SK-N-DZ (cell line): ENCODE measurements at regions not wholly inside any gene's neighbourhood (a gene's known extent, or its start where the extent isn't known, plus 50 kb on each side); places are given as distances from the start of the nearest gene placed in this dataset.
A peak's percentile ranks its signal among the peaks of the same experiment; 100 is the strongest.
"Not testable (repeated sequence)": the region's sequence is repeated elsewhere in the genome, so short reads cannot be mapped to it uniquely, and the experiment has no call there.

ENCODE experiments used
- DNase-seq: peaks from one replicate; pipeline ENCODE4 v3.0.0-alpha.2; 2015; ENCODE audit warnings: low spot score

- DNase-seq, result no peak
Observed at GRCh38 chr4:24209131-24209530, 319.3 kb upstream of the PPARGC1A start.

DNA sequence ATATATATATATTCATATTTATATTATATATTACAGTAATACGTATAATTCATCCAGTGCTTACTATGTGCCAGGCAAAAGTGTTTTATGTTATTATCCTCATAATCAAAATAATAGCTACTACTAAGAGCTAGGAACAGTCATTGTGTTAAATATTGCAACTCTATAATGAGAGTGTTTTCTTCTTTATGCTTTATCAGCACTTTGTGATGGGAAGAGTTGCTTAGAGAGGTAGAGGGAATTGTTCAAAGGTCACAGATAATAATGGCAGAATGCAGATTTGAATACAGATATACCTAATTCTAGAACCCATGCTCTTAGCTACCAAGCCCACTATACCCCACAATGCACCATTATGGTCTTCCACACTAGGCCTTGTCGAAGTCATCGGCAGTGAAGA is 318.8 kb upstream of the PPARGC1A start:
- no peak for DNase-seq

- not testable (repeated sequence) for DNase-seq
Observed at GRCh38 chr4:24204708-24205107, 314.9 kb upstream of the PPARGC1A start.

DNA sequence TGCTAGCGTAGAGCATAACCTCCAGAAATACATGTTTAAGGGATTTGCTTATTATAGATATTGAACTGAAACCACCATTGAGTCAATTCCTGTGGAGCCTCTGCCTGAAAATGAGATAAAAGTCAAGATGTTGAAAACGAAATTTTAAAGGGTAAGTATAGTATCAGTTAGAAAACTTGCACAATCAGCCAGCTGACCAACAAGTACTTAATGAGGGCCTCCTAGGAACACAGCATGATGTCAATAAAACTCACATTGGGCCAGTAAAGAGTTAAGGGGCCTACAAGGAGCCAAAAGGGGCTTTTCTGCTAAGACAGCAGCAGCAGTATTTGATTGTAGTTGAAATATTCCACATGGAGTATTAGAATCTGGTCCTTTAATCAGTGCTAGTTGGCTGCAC is 314.1 kb upstream of the PPARGC1A start:
- DNase-seq, result no peak

GRCh38 chr4:24202579-24202978 is 312.7 kb upstream of the PPARGC1A start:
- DNase-seq, result no peak

GRCh38 chr4:24197955-24198354 is 308.1 kb upstream of the PPARGC1A start:
- no peak for DNase-seq

DNA sequence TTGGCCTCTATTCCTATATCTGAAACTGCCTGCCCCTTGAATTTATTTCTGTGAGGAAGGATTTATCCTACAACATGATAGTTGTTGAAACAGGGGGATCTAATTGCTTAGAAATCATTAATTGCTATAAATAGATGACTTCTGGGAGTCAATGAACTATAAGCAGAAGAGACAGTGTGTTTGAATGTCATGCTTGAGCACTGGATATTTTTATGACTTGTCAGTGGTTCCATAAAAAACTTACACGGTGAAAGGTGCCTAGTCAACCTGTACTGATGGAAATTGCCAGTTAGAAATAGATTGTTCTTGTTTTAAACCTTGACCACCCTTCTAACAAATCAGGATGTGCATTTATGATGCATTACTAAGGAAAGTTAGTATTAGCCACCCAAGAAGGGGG is 306.9 kb upstream of the PPARGC1A start:
- DNase-seq, result no peak

DNA sequence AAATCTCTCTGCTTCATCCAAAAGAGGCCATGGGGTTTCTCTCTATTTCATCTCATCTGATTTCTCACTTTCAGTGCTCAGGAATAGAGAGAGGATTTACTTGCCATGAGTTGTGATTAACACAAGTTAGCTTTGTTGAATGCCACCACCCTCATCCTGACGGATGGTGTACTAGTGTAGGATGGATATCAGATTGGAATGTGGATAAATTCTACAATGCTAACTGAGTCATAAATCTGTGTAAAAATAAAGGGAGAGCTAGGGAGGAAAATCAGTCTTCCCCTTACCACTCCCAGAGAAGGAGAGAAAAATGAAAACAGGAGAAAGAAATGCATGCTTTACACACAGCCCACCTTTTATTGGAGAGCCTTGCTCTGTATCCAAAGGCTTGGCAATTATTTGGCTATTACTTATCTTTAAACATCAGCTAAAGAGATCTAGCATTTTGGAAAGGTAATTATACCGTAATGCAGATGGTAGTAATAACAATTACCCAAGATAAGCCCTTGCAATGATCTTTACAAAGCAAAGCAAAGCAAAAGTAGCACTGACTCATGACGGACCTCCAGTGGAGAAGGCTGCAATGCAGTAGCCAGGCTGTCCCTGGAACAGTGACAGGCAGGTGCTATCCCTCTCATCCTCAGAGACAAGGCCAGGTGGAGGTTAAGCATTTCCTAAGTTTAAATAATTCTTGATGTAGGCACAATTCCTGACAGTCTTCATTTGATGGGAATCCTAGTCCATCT is 306.3 kb upstream of the PPARGC1A start:
- DNase-seq, result peak; percentile 6

GRCh38 chr4:24192018-24192641 is 302.3 kb upstream of the PPARGC1A start:
- DNase-seq, result no peak

DNA sequence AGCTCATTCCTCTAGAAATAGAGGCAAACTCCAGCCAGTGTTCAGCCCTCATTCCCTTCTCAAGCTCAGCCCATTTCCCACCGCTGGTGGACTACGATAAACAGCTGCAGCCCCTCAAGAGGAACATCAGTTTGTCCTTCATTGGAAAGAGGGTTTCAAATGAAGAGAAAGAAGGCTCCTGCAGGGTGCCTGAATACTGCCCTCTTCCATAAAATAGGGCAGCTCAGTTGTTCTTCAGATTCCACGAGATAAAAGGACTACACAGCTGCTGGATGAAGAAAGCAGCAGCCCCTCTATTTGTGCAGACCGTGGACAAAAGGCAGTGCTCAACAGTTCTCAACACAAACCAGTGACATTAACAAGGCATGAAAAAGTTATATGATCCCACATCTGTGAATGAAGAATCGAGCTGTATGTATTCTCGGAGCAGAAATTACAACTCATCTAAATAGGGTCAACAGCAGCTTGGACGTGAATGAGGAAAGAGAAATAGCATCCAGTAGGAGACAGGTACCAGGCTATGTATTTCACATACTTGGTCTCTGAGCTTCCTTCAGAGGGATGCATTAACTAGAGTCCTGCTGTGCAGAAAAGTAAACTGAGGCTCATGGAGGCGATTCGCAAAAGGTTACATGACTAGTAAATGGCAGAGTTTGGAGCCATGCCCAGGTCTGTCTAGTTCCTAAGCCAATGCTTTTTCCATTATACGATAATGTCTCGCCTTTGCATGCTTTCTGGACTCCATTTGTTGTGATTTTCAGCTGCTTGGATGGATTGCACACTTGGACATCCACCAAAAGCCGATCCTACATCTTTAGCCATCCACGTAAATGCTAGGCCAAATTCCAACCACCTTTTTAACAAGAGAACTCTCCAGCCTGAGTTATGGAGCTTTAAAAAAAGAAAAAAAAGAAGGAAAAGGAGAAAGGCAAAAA is 301.2 kb upstream of the PPARGC1A start:
- no peak for DNase-seq

DNA sequence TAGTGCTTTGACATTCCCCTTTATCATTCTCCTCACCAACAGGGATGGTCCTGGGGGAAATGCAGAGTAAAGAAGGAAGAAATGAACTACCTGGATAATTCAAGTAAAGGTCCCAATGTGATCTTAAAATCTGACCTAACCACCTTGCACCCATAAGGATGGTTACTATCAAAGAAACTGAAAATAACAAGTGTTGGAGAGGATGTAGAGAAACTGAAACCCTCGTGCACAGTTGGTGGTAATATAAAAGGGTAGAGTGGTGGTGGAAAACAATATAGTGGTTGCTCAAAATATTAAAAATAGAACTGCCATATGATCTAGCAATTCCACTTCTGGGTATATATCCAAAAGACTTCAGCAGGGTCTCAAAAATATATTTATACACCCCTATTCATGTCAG is 298.6 kb upstream of the PPARGC1A start:
- no peak for DNase-seq

DNA sequence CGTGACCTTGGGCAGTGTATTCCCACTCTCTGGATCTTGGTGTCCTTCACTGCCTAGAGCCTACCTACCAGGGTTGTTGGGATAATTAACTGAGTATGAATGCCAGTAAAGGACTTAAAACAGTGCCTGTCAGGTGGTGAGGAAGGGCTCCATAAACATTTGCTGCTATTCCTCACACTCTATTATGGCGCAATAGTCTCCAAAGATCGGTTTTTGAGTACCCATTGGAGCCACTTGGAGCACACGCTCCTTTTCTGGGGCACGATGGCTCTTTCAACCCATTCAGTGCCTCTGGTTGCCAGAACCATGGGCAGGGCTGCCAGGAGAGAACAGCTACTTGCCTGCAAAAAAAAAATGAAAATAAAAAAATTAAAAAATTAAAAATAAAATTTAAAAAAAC is 296.6 kb upstream of the PPARGC1A start:
- DNase-seq, result no peak

DNA sequence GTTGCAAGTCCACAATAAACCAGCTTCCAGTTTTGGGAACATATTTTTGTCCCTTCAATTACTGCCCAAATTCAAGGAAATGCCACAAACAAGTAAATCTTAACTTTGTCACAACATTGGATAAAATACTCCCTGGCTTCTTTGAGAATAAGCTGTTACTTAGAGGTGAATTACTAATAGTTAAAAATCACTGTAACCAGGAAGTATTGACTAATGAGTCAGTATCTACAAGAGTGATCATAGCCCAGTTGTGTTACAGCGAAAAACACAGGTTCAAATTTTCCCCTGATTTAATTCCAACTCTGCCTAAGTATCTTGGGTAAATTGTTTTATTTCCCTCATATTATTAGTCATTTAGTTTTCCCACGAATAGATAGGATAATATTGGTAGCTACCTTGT is 291.2 kb upstream of the PPARGC1A start:
- no peak for DNase-seq

DNA sequence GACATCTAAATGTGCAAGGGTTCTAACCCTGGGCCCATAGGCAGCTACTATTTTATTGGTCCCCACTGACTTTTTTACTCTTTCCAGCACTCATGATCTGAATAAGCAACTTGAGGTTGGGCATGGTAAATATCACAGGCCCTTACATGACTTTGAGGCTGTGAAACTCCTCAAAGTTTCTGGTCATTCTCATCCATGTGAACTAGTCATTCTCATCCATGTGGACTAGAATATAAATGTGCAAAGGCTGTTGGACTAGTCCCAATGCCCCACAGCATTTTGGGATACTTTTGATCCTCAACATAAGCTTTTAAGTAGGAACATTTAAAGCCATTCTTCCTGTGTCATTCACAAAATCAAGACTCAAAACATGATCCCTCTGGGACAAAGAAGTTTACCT is 290.7 kb upstream of the PPARGC1A start:
- no peak for DNase-seq

GRCh38 chr4:24179201-24179840 is 289.5 kb upstream of the PPARGC1A start:
- no peak for DNase-seq

GRCh38 chr4:24177443-24177842 is 287.6 kb upstream of the PPARGC1A start:
- DNase-seq, result not testable (repeated sequence)

DNA sequence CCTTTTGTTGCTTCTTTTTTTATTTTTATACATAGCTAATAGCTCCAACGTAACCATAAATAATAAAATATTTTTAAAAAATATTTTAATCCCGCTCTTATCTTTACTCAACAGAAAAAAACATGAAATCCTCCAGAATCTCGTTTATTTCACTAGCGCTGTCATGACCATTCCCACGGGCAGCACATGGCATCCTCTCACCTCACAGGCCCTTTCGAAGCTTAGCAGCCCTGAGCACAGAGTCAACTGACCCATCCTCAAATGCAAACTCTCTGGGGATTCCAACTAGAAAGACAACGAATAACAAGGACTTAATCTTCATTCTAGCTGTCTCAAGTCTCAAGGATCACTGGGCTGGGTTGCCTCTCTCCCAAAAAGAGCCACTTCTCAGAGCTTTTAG is 285.9 kb upstream of the PPARGC1A start:
- no peak for DNase-seq

DNA sequence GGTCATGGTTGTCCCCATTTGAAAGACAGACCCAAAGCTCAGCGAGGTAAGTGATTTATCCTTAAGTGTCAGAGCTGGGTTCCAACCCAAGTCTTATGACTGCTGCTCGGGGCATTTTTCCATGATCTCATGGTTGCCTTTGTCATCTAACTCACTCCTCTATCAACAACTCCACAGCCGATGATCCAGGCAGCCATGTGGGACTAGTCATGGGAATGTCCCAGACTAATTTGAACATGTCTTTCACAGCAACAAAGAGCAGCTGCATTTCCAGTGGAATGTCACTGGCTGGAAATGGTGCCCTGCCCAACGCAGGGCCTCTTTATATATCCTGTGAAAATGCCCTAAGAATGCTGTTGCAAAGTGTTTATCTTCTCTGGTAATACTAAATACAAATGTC is 284.8 kb upstream of the PPARGC1A start:
- no peak for DNase-seq

DNA sequence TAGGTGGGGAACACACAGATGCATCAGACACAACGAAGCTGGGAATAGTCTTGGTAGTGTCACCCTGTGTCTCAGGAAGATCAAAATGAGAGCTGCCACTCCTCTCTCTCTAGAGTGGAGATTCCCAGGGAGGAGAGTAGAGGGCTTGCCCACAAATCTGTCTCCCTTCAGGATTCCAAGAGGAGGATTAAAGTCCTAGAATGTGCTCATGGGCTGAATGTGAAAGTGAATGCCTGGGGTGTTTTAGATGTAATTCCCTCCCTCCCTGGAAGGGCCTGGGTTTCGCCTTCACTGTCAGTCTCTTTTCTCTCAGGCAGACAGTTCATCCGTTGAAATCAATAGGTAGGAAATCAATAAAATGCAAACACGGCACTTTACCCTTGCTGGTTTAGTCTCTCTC is 282.6 kb upstream of the PPARGC1A start:
- DNase-seq, result no peak

DNA sequence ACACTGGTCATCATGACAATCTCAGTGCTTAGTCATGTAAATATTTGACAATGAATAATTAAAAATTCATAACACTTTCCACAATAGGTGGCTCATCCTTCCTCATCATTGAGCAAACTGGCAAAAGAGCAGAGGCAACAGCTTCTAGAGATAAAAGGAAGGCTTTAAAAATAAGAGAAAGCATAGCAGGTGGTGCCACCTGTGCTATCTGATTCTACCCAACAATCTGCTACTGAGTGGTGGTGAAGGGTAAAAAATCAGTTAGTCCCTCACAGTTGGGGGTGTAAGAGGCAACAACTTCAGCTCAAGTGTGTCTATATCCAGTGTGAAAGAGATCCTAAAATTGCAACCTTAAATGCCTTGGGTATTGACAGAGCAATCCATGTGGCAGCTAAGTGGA is 280.1 kb upstream of the PPARGC1A start:
- no peak for DNase-seq

DNA sequence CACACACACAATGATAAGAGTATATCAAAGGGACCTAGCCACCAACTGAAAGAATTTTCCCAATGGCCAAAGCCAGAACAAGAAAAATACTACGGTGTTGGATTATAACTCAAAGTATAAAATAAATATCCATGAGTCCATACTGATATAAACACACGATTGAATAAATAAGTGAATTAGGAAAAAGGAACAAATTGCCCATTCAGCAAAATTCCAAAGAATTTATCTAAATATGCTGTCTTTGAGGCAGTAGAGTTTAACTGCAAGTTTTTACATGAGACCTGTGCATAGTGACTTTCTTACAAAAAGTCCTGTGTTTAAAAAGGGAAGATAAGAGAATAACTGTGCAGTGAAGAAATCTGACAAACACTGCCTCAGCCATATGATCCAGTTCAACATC is 278.8 kb upstream of the PPARGC1A start:
- DNase-seq, result no peak

GRCh38 chr4:24166501-24166900 is 276.7 kb upstream of the PPARGC1A start:
- DNase-seq, result no peak
